ENCODE measurements at regions not wholly inside any gene's neighbourhood (a gene's known extent, or its start where the extent isn't known, plus 50 kb on each side); places are given as distances from the start of the nearest gene placed in this dataset.

- Histone ChIP-seq H2BK12ac (ENCODE audit: insufficient read length, low read depth, low read length) (no peak overlapping the region), H3K23ac (ENCODE audit: insufficient read length, low read depth, low read length) (no peak overlapping the region), H3T11ph (ENCODE audit: low read length) (no peak overlapping the region), H3K4ac (ENCODE audit: low read depth, low read length) (no peak overlapping the region), H3K4me1 (ENCODE audit: insufficient read depth, low read length) (no peaks in the 10 kb centered on the region), H3K23me2 (ENCODE audit: insufficient read length, low read depth, low read length, poor library complexity, severe bottlenecking) (no peaks in the 10 kb centered on the region), H3K56ac (ENCODE audit: insufficient read length, low read depth, low read length) (no peak overlapping the region), H4K20me1 (ENCODE audit: control insufficient read depth, insufficient read depth, insufficient read length) (no peaks in the 10 kb centered on the region), H3K4me2 (ENCODE audit: insufficient read depth, insufficient read length, low read length) (no peak overlapping the region), H2AK5ac (ENCODE audit: insufficient read length, low read length) (no peak overlapping the region), H3K79me2 (ENCODE audit: insufficient read depth, low read length) (no peaks in the 10 kb centered on the region), H3K27ac (ENCODE audit: insufficient read length, low read depth, low read length) (no peak overlapping the region), H2AFZ (ENCODE audit: low read length) (no peak overlapping the region), H3K9me3 (ENCODE audit: control insufficient read depth, low read depth, low read length) (no peaks in the 10 kb centered on the region), H3K9ac (ENCODE audit: extremely low read depth, insufficient read length, low read length) (no peak overlapping the region), H4K8ac (replicated peaks; ENCODE audit: insufficient read length, low read depth, low read length) (no peak overlapping the region), H3K18ac (ENCODE audit: insufficient read length, low read depth, low read length) (no peak overlapping the region), H4K5ac (ENCODE audit: insufficient read length, low read depth, low read length) (no peak overlapping the region), H3K79me1 (ENCODE audit: insufficient read depth, low read depth, low read length, poor library complexity, severe bottlenecking) (no peaks in the 10 kb centered on the region), H3K14ac (ENCODE audit: insufficient read depth, low read length) (no peak overlapping the region), H2BK15ac (ENCODE audit: low read depth, low read length) (no peak overlapping the region), H2BK20ac (ENCODE audit: low read depth, low read length, poor library complexity, severe bottlenecking) (no peak overlapping the region), H2BK5ac (ENCODE audit: insufficient read length, low read length) (no peak overlapping the region), H2BK120ac (ENCODE audit: low read depth, low read length, poor library complexity, severe bottlenecking) (no peak overlapping the region), H4K91ac (ENCODE audit: insufficient read length, low read depth, low read length) (no peak overlapping the region), H3K27me3 (ENCODE audit: insufficient read depth, low read length) (no peaks in the 10 kb centered on the region)
- TF ChIP-seq CTCF (conservative IDR thresholded peaks at IDR 0.05): no peak
- no peaks in the 10 kb centered on the region for H3K27me3 Mint-ChIP-seq (ENCODE audit: low read depth)
- no peak for DNase-seq
- H3K4me1 Mint-ChIP-seq: peaks cover 0 to 10% of the 10 kb centered on the region in 2 experiments; a peak in 2 of 4 replicates
- no peak overlapping the region for H3K27ac Mint-ChIP-seq
- peaks cover 6 to 13% of the 10 kb centered on the region in 2 experiments; a peak in 4 of 5 replicates for H3K9me3 Mint-ChIP-seq
- peaks cover 0 to 10% (median 6%) of the 10 kb centered on the region in 3 experiments; a peak in 3 of 7 replicates for H3K36me3 Mint-ChIP-seq (ENCODE audit: insufficient read depth in 1 of 3, low read depth in 3 of 3)
- no peak overlapping the region for H3K4me3 Mint-ChIP-seq
Observed at GRCh38 chr18:29169599-29169998, 992.7 kb upstream of the CDH2 start.
